ENCODE measurements at regions not wholly inside any gene's neighbourhood (a gene's known extent, or its start where the extent isn't known, plus 50 kb on each side); places are given as distances from the start of the nearest gene placed in this dataset.

DNA sequence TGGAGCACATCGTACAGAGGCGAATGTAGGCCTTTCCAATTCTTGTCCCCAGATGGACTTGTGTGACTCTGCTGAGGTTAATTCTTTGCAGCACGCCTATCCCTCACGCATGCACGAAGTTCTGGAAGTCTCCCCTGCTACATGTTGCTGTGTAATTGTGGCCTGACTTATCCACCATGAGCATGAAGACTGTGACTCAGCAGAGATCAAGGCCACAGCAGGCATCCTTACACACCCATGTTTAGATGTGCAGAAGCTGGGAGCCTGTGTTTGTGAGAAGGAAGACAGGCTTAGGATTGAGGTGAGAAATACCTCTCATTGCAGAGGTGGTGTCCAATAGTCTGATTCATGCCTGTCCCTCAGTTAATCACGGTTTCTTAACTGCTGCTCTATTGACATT lies 135.6 kb downstream of the ICE1 start:
- TF ChIP-seq, protein P1, sequence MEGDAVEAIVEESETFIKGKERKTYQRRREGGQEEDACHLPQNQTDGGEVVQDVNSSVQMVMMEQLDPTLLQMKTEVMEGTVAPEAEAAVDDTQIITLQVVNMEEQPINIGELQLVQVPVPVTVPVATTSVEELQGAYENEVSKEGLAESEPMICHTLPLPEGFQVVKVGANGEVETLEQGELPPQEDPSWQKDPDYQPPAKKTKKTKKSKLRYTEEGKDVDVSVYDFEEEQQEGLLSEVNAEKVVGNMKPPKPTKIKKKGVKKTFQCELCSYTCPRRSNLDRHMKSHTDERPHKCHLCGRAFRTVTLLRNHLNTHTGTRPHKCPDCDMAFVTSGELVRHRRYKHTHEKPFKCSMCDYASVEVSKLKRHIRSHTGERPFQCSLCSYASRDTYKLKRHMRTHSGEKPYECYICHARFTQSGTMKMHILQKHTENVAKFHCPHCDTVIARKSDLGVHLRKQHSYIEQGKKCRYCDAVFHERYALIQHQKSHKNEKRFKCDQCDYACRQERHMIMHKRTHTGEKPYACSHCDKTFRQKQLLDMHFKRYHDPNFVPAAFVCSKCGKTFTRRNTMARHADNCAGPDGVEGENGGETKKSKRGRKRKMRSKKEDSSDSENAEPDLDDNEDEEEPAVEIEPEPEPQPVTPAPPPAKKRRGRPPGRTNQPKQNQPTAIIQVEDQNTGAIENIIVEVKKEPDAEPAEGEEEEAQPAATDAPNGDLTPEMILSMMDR (IDR thresholded peaks at IDR 0.05) = no peak
- TF ChIP-seq POLR2AphosphoS5 (IDR thresholded peaks at IDR 0.05) = no peak
